CD4-positive, alpha-beta T cell treated with Interleukin-4 for 4 hours (primary cell): ENCODE measurements at regions not wholly inside any gene's neighbourhood (a gene's known extent, or its start where the extent isn't known, plus 50 kb on each side); places are given as distances from the start of the nearest gene placed in this dataset.
"Not testable (repeated sequence)": the region's sequence is repeated elsewhere in the genome, so short reads cannot be mapped to it uniquely, and the experiment has no call there.

ENCODE experiments used
- DNase-seq: peaks from one replicate; pipeline ENCODE4 v3.0.0-alpha.2; 2020

GRCh38 chr4:19579608-19580007, 672.1 kb upstream of the SLIT2 start:
- no peak for DNase-seq

- no peak for DNase-seq
Measured at GRCh38 chr4:19577097-19577496, 674.6 kb upstream of the SLIT2 start.

GRCh38 chr4:19575924-19576323, 675.8 kb upstream of the SLIT2 start:
- DNase-seq, result no peak

GRCh38 chr4:19566041-19566440, 685.7 kb upstream of the SLIT2 start:
- DNase-seq, result no peak

GRCh38 chr4:19562456-19562855, 689.2 kb upstream of the SLIT2 start:
- no peak for DNase-seq

- no peak for DNase-seq
Measured at GRCh38 chr4:19557161-19557560, 694.5 kb upstream of the SLIT2 start.

GRCh38 chr4:19556276-19556675, 695.4 kb upstream of the SLIT2 start:
- not testable (repeated sequence) for DNase-seq

- DNase-seq, result no peak
Measured at GRCh38 chr4:19547463-19547862, 704.2 kb upstream of the SLIT2 start.

- DNase-seq, result no peak
Measured at GRCh38 chr4:19544446-19545125, 707.1 kb upstream of the SLIT2 start.

GRCh38 chr4:19540859-19541540, 710.7 kb upstream of the SLIT2 start:
- no peak for DNase-seq

GRCh38 chr4:19539201-19539600, 712.5 kb upstream of the SLIT2 start:
- DNase-seq, result no peak

- no peak for DNase-seq
Measured at GRCh38 chr4:19534159-19534558, 717.5 kb upstream of the SLIT2 start.

- DNase-seq, result no peak
Measured at GRCh38 chr4:19531906-19532848, 719.5 kb upstream of the SLIT2 start.

- DNase-seq, result no peak
Measured at GRCh38 chr4:19523964-19524363, 727.7 kb upstream of the SLIT2 start.

GRCh38 chr4:19522966-19523365, 728.7 kb upstream of the SLIT2 start:
- DNase-seq, result no peak

- DNase-seq, result no peak
Measured at GRCh38 chr4:19520939-19521520, 730.7 kb upstream of the SLIT2 start.

- DNase-seq, result no peak
Measured at GRCh38 chr4:19514276-19515070, 737.2 kb upstream of the SLIT2 start.

- DNase-seq, result no peak
Measured at GRCh38 chr4:19512086-19512485, 739.6 kb upstream of the SLIT2 start.

- no peak for DNase-seq
Measured at GRCh38 chr4:19510993-19511392, 740.7 kb upstream of the SLIT2 start.

GRCh38 chr4:19508442-19508841, 743.3 kb upstream of the SLIT2 start:
- no peak for DNase-seq

- DNase-seq, result no peak
Measured at GRCh38 chr4:19497705-19498104, 754.0 kb upstream of the SLIT2 start.

GRCh38 chr4:19496756-19497155, 754.9 kb upstream of the SLIT2 start:
- DNase-seq, result no peak
